ENCODE measurements at regions not wholly inside any gene's neighbourhood (a gene's known extent, or its start where the extent isn't known, plus 50 kb on each side); places are given as distances from the start of the nearest gene placed in this dataset.

DNA sequence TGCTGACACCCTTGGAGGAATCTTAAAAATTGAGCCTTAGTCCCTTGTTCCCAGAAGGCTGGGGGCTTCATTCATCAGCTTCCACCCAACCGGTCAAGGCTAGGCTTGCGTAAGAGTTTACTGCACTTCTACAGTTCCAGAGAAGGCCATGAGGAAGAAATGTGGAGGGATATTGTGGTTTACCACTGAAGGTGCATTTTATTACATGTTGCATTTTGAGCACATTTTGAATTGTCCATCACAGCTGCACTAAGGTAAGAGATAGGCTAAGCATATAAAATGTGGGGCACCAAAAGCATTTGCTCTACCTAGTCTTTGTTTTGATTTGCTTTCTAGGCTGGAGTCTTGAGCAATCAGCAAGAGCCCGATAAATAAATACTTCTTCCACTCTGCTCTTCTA is 167.1 kb upstream of the PAPPA start:
- DNase-seq (ENCODE audit: low read depth): no peak

DNA sequence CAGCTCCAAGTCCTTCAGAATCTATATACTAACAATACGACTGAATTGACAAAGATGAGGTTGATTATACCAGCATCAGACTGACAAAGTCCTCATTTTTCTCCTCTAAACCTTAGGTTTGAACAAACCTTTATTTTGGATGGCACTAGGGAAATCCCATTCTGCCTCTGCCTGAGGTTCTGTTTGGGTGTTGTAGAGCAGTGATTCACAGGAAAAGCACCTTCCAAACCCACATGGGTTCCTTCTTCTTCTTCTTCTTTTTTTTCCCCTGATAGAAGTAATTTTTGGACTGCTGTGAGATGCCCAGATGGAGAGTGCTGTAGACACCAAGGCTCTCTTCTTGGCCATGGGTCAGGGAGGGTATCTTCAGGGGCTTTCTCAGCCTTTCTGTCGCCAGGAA is 164.9 kb upstream of the PAPPA start:
- no peak for DNase-seq (ENCODE audit: low read depth)

DNA sequence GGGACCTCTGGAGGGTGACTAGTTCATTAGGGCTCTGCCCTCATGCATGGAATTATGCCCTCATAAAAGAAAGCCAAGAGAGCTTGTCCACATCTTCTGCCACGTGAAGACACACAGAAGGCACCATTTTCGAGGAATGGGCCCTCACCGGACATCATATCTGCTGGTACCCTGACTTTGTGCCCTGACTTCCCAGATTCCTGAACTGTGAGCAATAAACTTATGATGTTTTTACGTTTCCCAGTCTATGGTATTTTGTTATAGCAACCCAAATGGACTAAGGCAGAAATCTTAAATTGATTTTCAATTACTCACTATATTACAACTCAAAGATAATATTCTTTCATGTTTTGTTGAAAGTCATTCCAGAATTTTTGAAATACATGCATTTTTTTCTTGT is 163.8 kb upstream of the PAPPA start:
- no peak for DNase-seq (ENCODE audit: low read depth)

DNA sequence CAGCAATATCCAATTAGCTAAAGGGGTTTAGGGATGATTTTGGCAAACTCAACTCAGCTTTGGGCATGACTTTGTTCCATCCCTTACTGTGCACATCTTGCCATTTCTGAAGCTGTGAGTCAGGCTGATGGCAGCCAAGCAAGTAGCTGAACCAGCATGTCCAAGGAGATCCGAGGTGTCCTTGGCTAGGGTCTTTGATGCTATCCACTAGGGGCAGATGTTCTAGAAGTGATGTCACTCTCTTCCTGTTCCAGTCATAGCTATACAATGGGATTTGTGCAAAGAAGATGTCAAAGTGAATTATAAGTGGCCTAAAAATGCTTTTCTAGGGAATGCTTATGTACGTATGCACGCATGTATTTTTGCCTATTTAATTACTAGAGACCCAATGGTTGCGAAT is 160.8 kb upstream of the PAPPA start:
- DNase-seq (ENCODE audit: low read depth): no peak

DNA sequence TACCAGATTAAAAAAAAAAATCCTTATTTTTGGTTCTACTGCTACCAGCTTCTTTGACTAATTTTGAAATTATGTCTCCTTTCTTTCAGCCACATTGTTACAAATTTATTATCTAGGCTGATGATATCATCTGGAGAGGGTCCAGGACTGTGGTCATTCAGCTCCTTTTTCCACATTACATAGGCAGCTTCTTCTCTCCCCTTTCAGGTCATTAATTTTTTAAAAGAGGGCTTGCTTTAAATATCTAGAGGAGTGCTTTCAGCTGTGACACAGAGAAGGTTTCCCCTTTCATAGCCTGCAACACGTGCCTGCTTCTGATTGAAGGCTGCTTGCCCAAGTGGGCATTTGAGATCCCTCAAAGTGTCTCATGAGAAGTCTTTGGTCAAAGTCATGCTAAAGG is 155.7 kb upstream of the PAPPA start:
- peak; percentile 78 for DNase-seq (ENCODE audit: low read depth)

DNA sequence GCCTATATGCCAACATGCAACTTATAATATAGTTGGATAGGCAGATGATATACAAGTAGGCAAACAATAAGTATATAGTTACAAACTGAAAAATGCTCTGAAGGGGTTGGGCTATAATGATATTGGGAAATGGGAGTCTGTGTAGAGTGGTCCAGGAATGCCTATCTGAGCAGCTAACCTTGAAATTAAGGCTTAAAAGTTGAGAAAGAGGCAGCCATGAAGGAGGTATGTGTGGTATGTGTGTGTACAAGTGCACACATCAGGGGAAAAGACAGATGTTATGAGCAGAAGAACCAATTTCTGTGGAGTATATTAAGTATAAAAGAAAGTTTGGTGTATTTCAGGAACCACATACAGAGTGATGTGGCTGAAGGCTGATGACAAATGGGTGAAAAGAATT is 154.9 kb upstream of the PAPPA start:
- DNase-seq (ENCODE audit: low read depth): no peak

DNA sequence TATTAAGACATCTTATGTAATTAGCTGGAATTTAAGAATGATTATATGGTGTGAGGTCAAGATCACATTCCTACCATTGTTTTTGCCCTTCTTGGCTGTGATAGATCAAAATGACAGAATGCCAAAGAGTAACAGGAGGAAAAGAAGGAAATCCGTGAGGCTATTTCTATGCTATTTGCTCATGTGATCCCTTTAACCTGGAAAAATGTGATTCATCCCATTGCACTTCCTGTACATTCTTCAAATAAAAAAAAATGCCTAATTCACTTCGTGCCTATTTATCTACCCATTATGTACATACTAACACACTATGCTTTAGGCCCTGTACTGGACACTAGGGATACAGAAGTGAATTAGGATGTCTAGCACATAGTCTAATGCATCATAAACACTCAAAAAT is 154.1 kb upstream of the PAPPA start:
- no peak for DNase-seq (ENCODE audit: low read depth)

DNA sequence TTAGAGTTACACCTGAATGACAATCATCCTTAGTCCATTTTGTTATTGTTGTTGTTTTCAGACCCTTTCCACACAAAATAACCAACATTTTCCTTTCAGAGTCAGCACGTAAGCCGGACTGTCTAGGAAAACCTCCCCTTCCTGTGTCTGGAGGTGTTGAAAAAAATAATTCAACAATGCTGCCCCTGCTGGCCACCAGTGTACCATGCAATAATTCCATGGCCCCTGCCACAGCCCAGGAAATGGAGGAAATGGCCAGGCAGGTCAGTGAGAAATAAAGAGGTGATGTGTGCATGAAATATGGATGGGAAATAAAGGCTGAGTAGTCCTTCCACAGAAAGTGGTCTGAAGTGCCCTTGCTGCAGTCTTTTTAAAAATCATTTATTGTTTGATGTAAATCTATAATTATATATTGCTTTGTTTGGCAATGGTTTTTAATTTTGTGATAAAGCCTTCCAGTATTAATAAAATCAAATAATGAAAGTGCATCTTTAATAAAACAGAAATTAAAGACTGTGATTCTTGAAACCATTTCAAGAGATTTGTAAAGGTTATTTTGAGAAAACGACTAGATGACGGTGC is 152.8 kb upstream of the PAPPA start:
- no peak for DNase-seq (ENCODE audit: low read depth)

DNA sequence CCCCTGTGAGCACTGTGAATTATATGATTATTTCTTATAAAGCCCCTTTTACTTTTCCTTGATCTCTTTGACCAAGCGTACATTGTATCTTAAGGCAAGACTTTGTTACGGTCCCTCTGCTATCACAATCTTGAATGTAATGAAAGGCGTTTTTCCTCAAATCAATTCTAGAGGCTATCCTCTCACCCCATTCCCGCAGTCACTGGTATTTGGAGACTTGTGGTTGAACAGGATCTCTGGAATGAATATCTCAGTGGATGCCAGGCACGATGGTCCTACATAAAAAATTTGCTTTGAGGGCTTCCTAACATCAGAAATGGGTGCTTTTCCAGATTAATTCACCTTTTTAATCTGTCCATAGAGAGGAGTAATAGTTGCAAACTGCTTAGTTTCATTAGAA is 151.4 kb upstream of the PAPPA start:
- DNase-seq (ENCODE audit: low read depth): no peak

DNA sequence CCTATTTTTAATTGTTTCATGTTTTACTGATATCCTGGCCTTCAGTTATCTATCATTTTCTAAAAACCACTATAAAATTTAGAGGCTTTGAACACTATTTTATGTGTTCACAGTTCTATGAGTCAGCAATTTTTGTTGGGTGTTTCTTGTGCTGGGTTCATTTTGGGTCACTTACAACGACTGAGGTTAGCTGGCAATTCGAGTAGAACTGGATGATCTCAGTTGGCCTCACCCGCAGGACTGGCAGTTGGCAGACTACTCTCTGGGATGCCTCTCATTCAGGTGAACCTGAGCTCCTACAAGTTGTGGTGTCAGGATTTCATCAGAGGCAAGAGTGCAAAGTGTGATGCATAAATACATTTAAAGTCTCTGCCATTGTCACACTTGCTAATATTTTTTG is 151.0 kb upstream of the PAPPA start:
- DNase-seq (ENCODE audit: low read depth): peak; percentile 49

DNA sequence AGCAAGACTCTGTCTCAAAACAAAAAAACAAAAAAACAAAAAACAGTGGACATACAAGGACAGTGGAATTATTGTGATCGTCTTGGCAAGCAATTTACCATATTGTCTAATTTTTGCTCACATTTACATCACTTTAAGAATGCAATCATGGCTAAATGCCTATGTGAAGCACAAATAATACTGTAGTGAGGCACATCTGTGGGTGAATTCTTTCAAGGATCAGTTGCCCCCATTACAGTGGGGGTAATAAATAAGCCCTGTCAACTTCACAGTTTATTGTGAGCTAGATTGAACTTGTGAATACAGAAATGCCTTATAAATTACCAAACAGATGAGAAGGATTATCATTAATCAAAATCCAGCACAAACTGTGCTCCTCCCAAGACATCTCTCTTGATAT is 150.2 kb upstream of the PAPPA start:
- DNase-seq (ENCODE audit: low read depth): no peak

DNA sequence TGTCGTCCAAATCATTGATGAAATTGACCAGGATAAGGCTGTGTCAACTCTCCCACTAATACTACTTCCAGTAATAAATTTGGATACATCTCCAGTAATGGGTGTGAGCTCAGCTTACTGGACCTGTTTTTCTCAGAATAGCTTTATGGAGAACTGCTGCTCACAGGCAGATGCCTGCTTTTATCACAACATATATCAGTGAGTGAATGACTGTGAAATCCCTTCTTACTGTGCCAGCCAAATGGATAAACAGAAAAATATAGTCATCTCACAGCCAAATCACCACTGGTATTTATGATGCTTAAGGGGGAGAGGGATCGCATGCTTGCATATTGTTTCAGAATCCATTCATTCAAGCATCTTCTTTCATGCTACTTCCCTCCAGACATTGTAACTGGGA is 148.4 kb upstream of the PAPPA start:
- no peak for DNase-seq (ENCODE audit: low read depth)

DNA sequence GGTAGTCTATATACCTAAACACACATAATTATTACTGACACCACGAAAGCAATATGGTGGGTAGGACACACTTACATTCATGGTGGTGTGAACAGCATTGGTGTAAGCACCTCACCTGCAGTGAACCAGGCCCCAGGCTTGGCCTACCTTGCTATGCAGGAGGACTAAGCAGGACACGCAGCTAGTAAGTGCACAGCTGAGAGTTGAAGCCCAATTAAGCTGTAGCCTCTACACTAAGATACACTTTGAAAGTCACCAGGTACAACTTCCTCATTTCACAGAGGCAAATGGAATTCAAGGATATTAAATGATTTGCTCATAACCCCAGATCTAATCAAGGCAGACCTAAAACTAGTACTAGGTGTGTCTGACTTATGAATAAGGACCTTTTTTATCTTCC is 145.8 kb upstream of the PAPPA start:
- DNase-seq (ENCODE audit: low read depth): no peak

DNA sequence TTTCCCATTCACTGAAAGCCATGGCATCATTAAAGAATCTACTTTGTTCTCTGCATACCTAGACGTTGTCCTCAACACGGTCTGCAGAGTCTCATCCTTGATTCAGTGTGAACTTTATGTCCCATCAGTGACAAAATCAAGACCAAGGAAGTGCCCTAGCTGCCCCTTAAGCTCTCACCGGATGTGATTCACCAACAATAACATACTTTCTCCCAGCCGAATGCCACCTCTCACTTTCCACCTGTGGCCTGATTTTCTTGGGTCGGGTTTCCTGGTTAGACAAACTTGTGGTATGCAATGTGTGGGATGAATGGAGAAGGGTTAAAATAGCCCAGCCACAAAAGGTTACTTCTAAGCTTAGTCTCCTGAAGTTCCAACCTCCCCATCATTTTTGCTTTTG is 145.3 kb upstream of the PAPPA start:
- DNase-seq (ENCODE audit: low read depth): no peak

DNA sequence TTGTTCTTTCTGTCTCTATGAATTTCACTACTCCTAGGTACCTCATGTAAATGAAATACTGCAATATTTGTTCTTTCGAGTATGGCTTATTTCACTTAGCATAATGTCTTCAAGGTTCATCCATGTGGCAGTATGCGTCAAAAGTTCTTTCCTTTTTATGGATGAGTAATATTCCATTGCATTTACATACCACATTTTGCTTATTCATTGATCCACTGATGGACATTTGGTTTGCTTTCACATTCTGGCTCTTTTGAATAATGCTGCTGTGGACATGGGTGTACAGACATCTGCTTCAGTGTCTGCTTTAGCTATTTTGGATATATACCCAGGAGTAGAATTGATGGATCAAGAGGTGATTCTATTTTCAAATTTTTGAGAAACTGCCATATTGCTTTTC is 144.2 kb upstream of the PAPPA start:
- no peak for DNase-seq (ENCODE audit: low read depth)

DNA sequence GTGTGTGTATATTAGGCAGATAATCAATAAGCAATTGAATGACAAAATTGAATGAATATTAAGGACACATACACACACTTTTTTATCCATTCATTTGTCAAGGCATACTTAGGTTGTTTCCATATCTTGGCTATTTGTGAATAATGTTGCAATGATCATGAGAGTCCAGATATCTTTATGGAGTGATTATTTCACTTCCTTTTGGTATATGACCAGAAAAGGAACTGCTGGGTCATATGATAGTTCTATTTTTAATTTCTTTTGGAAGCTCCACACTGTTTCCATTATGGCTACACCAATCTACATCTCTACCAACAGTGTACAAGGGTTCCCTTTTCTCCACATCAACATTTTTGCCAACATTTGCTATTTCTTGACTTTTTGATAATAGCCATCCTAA is 137.7 kb upstream of the PAPPA start:
- no peak for DNase-seq (ENCODE audit: low read depth)

DNA sequence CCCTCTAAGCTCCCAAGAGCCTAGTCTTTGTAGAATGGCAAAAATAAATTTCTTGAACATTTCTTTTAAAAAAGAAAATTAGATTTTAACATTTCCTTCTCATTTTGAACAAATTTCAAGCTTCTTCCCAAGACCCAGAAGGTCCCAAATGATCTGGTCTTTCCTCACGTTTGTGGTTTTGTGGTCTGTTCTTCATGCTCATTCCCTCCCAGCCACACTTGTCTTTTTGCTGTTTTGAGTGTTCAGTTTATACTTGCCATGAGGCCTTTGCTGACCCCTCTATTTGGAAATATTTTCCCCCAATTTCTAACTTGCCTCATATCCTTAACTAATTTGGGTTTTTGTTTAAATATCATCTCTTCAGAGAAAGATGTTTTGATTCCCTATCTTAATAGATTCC is 133.4 kb upstream of the PAPPA start:
- no peak for DNase-seq (ENCODE audit: low read depth)

DNA sequence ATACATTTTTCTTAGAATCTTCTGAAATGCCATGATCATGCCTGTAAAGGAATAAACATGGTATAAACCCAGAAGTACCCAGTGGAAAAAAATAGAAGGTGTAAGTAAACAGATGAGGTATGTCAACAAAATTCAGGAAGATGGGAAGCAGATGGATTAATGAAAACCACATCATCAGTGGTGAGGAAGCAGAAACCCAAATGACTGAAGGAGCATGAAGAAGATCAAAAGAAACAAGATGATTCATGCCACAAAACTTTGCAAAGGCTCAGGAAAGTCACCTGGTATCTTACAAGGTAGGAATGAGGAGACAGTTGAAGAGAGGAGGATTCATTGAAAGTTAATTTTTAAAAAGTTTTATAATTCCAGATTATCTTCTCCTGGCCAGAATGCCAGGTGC is 132.8 kb upstream of the PAPPA start:
- no peak for DNase-seq (ENCODE audit: low read depth)

DNA sequence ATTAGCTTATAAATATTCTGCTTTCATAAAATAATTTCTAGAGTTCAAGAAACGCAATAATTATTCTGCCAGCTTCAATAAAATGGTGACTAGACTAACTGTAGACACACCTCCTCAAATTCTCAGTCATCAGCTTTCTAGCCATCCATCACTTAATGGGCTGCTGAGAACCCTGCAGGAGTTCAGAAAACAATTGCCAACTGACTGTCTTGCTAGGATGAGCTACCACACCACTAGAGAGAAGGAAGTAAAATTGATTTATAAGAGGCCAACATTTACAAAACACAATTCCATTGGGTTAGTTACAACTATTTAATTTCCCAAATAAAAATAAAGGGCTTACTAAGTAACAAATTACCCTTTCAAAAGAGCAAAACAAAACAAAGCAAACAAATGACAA is 126.5 kb upstream of the PAPPA start:
- DNase-seq (ENCODE audit: low read depth): peak; percentile 62

DNA sequence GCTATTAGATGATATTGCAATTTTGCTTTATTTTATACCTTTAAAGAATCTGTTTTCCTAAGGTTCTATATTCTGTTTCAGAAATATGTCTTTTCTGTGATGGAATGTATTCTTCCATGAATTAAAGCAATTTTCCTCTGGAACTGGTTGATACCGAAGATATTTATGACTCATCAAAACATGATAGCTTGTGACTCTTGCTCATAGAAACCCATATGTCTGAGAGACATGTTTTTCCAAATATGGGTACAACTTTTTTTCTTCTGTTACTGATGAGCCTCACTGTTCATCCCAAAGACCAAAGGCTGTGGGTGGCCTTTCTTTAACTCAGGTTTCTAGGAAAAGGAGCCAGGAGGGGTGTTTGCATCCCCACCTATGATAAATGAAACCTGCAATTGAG is 126.1 kb upstream of the PAPPA start:
- DNase-seq (ENCODE audit: low read depth): peak; percentile 72

DNA sequence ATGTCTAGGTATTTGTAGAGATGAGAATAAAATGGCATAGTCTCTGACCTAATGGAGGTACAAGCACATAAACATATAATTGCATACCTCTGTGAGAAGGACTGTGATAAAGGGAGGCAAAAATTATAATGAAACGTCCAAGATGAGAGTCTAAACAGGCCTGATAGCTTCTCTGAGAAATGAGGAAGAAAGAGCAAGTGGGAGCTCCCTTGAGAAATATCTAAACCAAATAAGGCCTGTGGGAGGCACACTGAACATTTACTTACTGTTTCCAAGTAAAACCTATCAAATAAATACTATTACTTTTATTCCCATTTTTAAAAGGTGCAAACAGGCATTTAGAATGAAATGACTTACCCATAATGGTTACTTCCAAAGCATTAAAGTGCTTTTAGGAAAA is 125.6 kb upstream of the PAPPA start:
- DNase-seq (ENCODE audit: low read depth): no peak

DNA sequence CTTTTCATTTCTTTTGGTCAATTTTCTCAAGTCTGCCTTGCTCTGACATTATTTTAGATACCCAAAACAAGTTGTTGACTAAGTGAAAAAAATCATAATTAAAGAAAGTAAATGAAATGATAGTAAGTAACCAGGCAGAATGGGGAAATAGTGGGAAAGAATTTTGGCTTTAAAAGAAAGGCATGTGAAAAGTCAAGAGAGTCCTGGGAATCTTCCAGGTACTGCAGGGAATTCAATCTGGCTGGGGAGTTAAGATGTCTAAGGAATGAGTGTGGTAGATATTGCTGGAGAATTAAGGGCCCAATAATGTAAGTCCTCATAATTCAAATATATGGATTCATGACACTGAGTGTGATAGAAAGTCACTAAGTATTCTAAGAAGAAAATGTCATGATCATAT is 123.1 kb upstream of the PAPPA start:
- peak; percentile 51 for DNase-seq (ENCODE audit: low read depth)

DNA sequence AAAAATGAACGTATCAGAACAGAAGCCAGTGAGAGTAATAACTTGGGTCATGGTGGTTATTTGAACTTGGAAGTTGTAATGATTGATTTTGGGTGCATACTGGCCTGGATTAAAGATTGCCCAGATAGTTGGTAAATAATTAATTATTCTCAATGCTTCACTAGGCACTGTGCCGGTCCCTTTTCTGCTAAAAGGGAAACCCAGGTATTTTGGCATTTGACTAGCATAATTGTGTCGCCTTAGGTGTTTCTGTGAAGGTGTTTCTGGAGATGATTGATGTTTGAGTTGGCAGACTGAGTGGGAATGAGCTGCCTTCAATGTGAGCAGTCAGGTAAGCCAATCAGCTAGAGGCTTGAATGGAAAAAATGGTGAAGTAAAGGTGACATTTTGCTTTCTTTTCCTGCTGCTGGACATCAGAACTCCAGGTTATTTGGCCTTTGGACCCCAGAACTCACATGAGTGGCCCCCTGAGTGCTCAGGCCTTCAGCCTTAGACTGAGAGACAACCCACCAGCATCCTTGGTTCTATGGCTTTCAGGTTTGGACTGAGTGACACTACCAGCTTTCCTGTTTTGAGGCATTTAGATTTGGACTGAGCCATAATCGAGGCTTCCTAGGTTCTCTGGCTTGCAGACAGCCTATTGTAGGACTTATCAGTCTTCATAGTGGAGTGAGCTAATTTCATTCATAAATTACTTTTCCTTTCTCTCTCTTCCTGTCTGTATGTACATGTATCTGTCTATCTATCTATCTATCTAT is 120.7 kb upstream of the PAPPA start:
- DNase-seq (ENCODE audit: low read depth): no peak

DNA sequence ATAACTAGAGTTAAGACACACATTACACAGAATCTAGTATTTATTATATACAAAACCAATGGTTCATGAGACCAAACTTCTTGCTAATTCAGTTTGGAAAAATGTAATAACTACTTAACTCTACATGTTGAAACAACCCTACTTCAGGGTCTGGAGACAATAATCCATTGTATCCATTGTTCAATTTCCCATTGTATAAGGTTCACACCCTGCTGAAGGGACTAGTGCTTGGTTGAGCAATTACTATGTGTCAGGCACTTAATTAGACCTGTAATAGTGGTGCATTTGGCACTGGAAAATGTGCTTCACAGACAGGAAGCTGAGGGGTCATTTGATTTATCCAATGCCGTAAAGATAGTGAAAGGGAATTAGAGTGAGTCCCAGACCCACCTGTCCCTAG is 114.3 kb upstream of the PAPPA start:
- DNase-seq (ENCODE audit: low read depth): no peak
